ENCODE measurements at regions not wholly inside any gene's neighbourhood (a gene's known extent, or its start where the extent isn't known, plus 50 kb on each side); places are given as distances from the start of the nearest gene placed in this dataset.

DNA sequence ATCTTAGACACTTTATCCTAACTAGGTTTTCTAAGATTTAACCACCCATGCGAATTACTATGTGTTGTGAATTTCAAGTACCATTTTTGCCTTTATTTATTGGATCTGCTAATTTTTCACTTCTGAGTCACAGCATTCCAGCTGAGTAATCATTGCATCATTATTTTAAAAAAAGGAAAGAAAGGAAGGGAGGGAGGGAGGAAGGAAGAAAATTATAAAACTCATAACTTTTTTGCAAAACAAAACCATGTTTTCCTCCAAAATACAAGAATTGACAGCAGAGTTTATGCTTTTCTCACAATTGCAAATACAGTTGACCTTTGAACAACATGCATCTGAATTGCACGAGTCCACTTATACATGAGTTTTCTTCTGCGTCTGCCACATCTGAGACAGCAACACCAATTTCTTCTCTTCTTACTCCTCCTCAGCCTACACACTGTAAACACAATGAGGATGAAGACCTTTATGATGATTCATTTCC lies 651.4 kb upstream of the NECTIN3 start:
- TF ChIP-seq, protein P1, sequence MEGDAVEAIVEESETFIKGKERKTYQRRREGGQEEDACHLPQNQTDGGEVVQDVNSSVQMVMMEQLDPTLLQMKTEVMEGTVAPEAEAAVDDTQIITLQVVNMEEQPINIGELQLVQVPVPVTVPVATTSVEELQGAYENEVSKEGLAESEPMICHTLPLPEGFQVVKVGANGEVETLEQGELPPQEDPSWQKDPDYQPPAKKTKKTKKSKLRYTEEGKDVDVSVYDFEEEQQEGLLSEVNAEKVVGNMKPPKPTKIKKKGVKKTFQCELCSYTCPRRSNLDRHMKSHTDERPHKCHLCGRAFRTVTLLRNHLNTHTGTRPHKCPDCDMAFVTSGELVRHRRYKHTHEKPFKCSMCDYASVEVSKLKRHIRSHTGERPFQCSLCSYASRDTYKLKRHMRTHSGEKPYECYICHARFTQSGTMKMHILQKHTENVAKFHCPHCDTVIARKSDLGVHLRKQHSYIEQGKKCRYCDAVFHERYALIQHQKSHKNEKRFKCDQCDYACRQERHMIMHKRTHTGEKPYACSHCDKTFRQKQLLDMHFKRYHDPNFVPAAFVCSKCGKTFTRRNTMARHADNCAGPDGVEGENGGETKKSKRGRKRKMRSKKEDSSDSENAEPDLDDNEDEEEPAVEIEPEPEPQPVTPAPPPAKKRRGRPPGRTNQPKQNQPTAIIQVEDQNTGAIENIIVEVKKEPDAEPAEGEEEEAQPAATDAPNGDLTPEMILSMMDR (conservative IDR thresholded peaks at IDR 0.05; ENCODE audit: low read depth, low read length), result no peak
- TF ChIP-seq EZH2 (IDR thresholded peaks at IDR 0.05; ENCODE audit: borderline replicate concordance, low read depth, low read length, poor library complexity, severe bottlenecking), result no peak

Measured in A673 (cell line).